NCI-H2081 treated with DMSO at 0.1 percent for 48 hours (cell line): ENCODE measurements at regions not wholly inside any gene's neighbourhood (a gene's known extent, or its start where the extent isn't known, plus 50 kb on each side); places are given as distances from the start of the nearest gene placed in this dataset.
A peak's percentile ranks its signal among the peaks of the same experiment; 100 is the strongest.
"Not testable (repeated sequence)": the region's sequence is repeated elsewhere in the genome, so short reads cannot be mapped to it uniquely, and the experiment has no call there.

ENCODE experiments used
- DNase-seq: peaks from one replicate; lab custom pipeline; 2025; lab: John Stamatoyannopoulos, UW

DNA sequence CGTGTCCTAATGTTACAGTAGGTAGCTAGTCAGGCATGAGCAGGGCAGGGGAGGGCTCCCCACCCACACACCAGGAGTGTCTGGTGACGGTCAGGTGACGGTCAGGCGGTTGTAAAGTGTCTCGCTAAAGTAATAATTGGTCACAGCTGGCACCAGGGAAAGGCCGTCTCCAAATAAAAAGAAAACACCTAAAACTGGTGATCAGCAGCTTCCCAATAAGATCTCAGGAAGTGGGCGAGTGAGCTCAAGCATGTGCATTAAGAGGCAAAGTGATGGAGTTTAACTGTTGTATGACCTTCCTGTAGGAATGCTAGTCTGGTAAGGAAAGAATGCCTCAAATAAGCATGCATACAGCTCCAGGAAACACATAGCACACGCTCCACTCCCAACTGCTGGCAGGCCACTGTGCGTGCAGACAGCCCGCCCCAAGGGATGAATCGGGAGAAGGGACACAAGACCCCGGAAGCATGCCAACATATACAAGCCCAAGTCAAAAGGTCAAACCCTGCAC lies 177.1 kb downstream of the RNF144A start:
- DNase-seq: no peak

DNA sequence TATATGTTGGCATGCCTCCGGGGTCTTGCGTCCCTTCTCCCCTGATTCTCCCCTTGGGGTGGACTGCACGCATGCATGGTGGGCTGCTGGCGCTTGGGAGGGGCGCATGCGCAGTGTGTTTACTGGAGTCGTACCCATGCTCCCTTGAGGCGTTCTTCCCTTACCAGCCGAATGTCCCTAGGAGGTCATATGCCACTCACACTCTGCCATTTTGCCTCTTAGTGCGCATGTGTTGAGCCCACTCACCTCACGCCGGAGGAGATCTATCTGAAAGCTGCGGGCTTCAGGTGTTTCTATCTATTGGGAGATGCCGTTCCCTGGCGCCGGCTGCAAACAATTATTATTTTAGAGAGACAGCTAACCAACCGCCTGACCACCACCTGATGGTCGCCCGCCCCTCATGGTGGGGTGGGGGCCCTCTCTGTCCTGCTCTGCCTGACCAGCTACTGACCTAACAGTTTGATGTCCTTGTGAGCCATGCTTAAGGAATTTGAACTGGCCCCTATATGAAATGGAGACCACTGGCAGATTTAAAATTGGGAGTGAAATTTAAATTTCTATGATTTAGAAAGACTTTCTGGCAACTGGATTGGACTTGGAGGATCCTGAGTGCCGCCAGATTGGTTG lies 179.6 kb downstream of the RNF144A start:
- DNase-seq: no peak

GRCh38 chr2:7097353-7097895 lies 180.2 kb downstream of the RNF144A start:
- peak; percentile 76 for DNase-seq

DNA sequence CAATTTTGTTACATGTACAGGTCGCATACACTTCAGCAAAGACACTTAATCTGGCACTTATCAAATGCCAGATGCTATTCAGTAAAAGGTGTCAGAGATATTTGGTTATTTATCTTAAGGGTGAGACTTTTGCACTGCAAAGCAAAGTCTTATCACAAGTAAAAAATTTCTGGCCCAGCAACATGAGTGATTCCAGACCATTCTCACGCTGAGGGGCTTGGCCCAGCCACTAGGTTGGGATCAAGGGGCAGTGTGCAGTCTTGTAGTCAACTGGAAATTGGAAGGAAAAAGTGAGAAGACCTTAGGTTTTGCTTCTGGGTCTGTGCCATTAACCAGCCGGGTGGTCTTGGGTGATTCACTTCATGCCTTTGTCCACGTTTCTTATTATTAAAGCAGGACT lies 181.6 kb downstream of the RNF144A start:
- DNase-seq: no peak

DNA sequence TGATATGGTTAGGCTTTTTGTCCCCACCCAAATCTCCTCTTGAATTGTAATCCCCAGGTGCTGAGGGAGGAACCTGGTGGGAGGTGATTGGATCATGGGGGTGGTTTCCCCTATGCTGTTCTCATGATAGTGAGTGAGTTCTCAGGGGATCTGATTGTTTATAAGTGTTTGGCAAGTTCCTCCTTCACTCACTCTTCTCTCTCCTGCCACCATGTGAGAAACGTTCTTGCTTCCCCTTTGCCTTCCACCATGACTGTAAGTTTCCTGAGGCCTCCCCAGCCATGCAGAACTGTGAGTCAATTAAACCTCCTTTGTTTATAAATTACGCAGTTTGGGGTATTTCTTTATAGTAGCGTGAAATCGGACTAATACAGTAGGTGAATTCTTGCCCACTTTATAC lies 182.5 kb downstream of the RNF144A start:
- DNase-seq: not testable (repeated sequence)

- DNase-seq: no peak
Measured at GRCh38 chr2:7102826-7103225, 185.6 kb downstream of the RNF144A start.

DNA sequence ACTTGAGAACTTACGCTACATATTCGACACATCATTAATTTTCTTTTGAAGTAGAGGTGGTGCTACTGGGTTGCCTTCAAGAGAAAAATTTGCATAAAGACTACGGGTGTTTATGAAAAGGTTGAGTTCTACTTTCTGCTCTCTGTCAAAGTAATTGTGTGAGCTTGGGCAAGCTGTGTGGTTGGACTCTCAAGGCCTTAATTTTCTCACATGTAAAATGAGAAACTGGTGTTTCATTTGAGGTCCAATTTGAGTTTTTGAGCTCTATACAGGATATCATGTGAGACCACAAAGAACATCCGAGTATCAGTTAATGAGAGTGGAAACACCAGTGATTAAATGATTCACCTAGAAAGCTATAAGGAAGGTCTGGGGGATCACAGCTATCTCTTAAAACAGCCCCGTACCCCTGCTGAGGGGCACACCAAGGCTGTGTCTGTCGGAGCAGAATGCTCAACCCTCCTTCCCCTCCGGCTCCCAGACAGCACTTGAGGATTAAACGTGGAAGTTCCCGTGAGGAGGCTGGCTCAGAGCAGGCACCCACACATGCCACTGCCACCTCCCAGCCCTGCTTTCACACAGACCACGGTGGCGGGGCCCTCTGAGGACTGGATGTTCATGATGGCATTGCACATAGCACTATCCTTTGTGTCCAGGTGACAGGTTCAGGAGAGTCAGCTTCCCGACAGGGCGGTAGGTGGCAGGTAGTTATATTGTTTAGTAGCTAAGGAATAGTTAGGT lies 191.8 kb downstream of the RNF144A start:
- DNase-seq: no peak

- no peak for DNase-seq
Measured at GRCh38 chr2:7109533-7109885, 192.3 kb downstream of the RNF144A start.

DNA sequence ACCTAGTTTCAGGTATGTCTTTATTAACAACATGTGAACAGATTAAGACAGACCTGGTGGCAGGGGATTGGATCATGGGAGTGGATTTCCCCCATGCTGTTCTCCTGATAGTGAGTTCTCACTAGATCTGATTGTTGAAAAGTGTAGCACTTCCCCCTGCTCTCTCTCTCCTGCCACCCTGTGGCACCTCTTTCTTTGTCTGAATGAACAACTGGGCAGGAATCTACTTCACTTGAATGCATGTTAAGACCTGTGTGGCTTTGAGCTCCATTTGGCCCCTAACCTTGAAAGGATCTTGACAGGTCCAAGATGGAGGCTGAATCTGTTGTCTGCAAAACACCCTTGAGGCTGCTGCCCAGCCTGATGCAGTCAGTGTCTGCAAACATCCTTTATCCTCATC lies 194.4 kb downstream of the RNF144A start:
- no peak for DNase-seq

DNA sequence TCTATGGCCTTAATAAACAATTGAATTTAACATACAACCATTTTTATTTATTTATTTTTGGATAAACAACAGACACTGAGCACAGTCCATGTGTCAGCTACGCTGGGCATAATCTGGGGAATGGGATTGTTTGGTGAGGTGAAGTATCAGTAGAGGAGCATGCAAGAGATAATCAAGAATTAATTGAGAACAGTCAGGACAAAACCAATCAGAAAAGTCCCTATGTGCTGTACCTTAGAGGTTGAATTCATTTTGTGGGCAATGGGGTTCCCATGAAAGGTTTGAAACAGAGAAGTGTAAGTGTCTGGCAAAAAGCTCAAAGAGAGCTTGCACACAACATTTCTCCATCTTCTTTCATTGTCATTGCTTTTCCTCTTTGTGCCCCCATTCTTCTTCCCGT lies 198.2 kb downstream of the RNF144A start:
- DNase-seq: no peak

DNA sequence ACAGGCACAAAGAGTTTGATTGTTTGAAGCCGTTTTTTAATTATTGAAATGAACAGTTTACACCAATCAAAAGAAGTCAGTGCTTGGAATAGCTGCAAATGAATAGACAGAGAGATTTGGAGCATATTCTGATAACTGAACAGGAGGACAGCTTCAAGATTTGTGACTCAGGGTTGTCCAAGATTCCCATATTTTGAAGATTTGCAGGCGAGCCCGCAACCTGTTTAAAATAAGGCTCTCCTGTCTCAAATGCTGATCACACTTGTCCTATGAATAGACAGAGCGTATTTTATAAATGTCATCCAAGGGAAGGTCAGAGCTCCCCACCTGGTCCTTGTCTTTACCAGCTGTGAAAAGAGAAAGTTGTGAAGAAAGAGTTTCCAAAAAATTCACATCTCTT lies 198.7 kb downstream of the RNF144A start:
- DNase-seq: no peak

- no peak for DNase-seq
Measured at GRCh38 chr2:7116511-7116910, 199.3 kb downstream of the RNF144A start.

DNA sequence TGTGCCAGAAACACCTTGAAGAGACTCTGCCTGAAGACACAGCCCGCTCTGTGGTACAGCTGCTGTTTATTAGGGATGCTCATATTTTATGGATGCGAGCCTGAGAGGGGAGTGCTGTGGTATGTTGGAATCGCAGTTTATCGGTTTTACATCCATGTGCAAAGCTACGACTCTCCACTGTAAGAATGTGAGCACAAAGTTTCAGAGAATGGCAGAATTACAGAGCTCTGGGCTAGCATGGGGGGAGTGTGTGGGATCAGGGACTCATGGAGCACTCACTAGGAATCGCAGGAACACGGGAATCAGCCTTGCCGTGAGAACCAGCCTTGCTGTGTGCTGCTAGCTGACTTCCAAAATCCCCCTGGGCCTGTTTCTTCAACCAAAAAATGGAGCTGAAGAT lies 199.9 kb downstream of the RNF144A start:
- DNase-seq: no peak

GRCh38 chr2:7118606-7119131 lies 201.5 kb downstream of the RNF144A start:
- no peak for DNase-seq

DNA sequence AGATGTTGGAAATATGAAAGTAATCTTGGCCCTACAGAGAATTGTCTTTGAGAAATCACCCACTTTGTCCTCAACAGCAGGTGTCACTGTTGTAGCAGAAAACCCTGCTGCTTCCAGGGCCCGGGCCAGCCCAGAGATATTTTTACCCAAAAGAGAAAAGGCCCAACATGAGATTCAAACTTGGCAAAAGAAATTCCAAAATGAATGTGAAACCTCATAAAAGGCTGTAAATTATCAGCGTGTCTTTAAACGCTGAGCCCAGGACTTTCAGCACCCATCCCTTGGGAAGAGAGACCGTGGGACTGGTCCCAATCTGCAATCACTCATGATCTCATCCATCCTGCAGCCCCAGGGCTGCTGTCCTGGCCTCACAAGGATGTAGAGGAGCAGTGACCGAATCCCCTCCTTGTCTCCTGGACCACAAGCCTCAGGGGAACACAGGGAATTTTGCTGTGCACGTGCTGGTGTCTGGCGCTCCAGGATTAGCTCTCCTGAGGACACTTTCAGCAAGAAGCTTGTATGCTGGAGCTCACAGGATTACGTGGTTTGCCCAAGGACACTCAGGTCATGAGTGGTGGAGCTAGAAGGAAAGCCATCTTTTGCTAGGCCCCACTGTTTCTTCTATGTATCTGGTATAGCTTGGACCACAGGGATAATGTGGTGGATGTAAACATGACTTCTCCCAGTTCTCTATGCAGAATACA lies 202.1 kb downstream of the RNF144A start:
- peak; percentile 26 for DNase-seq

- no peak for DNase-seq
Measured at GRCh38 chr2:7121851-7122250, 204.6 kb downstream of the RNF144A start.

DNA sequence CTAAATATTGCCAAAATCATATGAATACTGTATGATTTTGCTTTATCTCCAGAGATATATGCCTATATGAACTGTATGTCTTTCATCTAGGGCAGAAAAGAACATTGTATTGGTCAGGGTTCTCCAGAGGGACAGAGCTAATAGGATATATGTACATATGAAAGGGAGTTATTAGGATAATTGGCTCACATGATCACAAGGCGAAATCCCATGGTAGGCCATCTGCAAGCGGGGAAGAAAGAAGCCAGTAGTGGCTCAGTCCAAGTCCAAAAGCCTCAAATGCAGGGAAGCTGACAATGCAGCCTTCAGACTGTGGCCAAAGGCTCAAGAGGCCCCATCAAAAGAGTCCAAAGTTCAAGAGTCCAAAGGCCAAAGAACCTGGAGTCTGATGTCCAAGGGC lies 209.9 kb downstream of the RNF144A start:
- DNase-seq: no peak

GRCh38 chr2:7127687-7128086 lies 210.5 kb downstream of the RNF144A start:
- no peak for DNase-seq

- DNase-seq: no peak
Measured at GRCh38 chr2:7131261-7131660, 214.0 kb downstream of the RNF144A start.

DNA sequence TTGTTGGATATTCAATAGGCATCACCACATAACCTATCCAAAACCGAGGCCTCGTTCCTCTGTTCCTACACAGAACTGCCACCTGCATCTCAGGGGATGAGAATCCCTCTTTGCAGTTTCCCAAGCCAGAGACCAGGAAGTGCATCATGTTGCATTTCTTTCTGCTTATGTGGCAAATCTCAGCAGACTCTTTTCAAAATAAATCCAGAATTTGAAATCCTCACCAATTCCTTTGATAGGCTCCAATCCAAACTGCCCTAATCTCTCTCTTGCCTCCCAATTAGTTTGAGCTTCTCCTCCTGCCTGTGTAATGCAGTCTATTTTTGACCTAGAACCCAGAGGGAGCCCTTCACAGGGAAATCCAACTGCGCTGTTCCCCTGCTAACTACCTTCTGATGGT lies 215.5 kb downstream of the RNF144A start:
- DNase-seq: no peak

DNA sequence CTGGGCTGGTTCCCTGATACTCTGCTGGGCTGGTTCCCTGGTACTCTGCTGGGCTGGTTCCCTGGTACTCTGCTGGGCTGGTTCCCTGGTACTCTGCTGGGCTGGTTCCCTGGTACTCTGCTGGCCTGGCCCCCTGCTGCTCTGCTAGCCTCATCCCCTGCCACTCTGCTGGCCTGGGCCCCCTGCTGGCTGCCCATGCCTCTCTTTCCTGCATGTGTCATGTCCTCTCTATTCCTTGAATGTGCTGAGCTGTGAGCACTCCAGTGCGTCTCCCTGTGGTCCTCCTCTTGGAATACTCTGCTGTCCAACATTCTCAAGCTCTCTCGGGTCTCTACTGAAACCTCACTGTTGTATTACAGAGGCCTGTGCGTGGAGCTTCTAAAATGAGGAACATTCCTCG lies 216.3 kb downstream of the RNF144A start:
- no peak for DNase-seq

- no peak for DNase-seq
Measured at GRCh38 chr2:7140306-7140705, 223.1 kb downstream of the RNF144A start.

DNA sequence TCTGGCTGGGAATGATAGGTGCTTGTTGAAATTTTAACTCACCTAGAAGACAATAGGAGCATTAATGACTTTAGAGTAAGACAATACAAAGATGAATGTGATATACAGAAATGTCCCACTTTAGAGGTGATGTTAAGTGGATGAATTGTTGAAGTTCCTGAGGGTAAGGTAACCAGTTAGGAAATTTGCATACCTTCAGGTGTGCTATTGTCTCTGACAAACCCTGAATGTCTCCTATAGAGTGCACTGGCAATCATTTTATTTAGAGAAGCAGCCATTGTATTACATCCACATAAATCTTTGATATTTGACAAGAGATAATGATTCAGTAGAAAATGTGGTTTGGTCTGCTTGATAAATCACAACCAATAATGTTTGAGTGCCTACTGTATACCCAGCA lies 228.5 kb downstream of the RNF144A start:
- no peak for DNase-seq
